WTC11 (cell line): ENCODE measurements at regions not wholly inside any gene's neighbourhood (a gene's known extent, or its start where the extent isn't known, plus 50 kb on each side); places are given as distances from the start of the nearest gene placed in this dataset.

Experiments used
- CTCF ChIP-seq: fragments of 200-600 bp; IDR thresholded peaks from 2 replicates; pipeline ENCODE4 v1.8.0; 2022; ENCODE audit warnings: antibody characterized with exemption
- TF ChIP-seq, protein P1 (sequence below): sonication (generic); formaldehyde crosslinking; IDR thresholded peaks from 2 replicates; pipeline ENCODE4 v1.8.0; 2023; ENCODE audit warnings: missing genetic modification reagents, mild to moderate bottlenecking, borderline replicate concordance

- TF ChIP-seq CTCF: no peak
- TF ChIP-seq, protein P1, sequence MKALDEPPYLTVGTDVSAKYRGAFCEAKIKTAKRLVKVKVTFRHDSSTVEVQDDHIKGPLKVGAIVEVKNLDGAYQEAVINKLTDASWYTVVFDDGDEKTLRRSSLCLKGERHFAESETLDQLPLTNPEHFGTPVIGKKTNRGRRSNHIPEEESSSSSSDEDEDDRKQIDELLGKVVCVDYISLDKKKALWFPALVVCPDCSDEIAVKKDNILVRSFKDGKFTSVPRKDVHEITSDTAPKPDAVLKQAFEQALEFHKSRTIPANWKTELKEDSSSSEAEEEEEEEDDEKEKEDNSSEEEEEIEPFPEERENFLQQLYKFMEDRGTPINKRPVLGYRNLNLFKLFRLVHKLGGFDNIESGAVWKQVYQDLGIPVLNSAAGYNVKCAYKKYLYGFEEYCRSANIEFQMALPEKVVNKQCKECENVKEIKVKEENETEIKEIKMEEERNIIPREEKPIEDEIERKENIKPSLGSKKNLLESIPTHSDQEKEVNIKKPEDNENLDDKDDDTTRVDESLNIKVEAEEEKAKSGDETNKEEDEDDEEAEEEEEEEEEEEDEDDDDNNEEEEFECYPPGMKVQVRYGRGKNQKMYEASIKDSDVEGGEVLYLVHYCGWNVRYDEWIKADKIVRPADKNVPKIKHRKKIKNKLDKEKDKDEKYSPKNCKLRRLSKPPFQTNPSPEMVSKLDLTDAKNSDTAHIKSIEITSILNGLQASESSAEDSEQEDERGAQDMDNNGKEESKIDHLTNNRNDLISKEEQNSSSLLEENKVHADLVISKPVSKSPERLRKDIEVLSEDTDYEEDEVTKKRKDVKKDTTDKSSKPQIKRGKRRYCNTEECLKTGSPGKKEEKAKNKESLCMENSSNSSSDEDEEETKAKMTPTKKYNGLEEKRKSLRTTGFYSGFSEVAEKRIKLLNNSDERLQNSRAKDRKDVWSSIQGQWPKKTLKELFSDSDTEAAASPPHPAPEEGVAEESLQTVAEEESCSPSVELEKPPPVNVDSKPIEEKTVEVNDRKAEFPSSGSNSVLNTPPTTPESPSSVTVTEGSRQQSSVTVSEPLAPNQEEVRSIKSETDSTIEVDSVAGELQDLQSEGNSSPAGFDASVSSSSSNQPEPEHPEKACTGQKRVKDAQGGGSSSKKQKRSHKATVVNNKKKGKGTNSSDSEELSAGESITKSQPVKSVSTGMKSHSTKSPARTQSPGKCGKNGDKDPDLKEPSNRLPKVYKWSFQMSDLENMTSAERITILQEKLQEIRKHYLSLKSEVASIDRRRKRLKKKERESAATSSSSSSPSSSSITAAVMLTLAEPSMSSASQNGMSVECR: no peak
These were observed 1149.5 kb upstream of the FANCL start for GRCh38 chr2:59390581-59390980.
